HFFc6 (cell line): ENCODE measurements at regions not wholly inside any gene's neighbourhood (a gene's known extent, or its start where the extent isn't known, plus 50 kb on each side); places are given as distances from the start of the nearest gene placed in this dataset.

ENCODE experiments used
- DNase-seq: peaks from one replicate; pipeline ENCODE4 v3.0.0-alpha.2; 2018
- H3K27ac Mint-ChIP-seq: 2 replicates; pipeline ENCODE4 v1.8.0; 2020; ENCODE audit warnings: mild to moderate bottlenecking, mixed read lengths
- H3K27me3 Mint-ChIP-seq: 2 replicates; pipeline ENCODE4 v1.8.0; 2021; ENCODE audit warnings: mild to moderate bottlenecking, moderate library complexity, mixed read lengths; ENCODE audit not compliant: insufficient read depth
- H3K36me3 Mint-ChIP-seq: 2 replicates; pipeline ENCODE4 v1.8.0; 2021; ENCODE audit warnings: low read depth, mixed read lengths
- H3K4me1 Mint-ChIP-seq: 2 replicates; pipeline ENCODE4 v1.8.0; 2020; ENCODE audit warnings: low read depth, mixed read lengths
- H3K4me3 Mint-ChIP-seq: 2 replicates; pipeline ENCODE4 v1.8.0; 2020; ENCODE audit warnings: mild to moderate bottlenecking, moderate library complexity, mixed read lengths
- H3K9me3 Mint-ChIP-seq: 2 replicates; pipeline ENCODE4 v1.8.0; 2020; ENCODE audit warnings: mild to moderate bottlenecking, mixed read lengths
- CTCF ChIP-seq: fragments of 200-600 bp; sonication (generic); IDR thresholded peaks from 2 replicates; pipeline ENCODE4 v1.5.0; 2021; ENCODE audit warnings: antibody characterized with exemption, mild to moderate bottlenecking

- Mint-ChIP-seq H3K36me3 (no peaks in the 10 kb centered on the region), H3K4me1 (peaks cover 18% of the 10 kb centered on the region), H3K4me3 (no peak overlapping the region), H3K27me3 (no peaks in the 10 kb centered on the region), H3K27ac (no peak overlapping the region), H3K9me3 (no peaks in the 10 kb centered on the region)
- DNase-seq = no peak
- no peak for TF ChIP-seq CTCF
These were observed 366.8 kb upstream of the KCNMB2 start for GRCh38 chr3:178169421-178169820.

- Mint-ChIP-seq H3K4me3 (no peak overlapping the region), H3K4me1 (peaks cover 22% of the 10 kb centered on the region), H3K36me3 (no peaks in the 10 kb centered on the region), H3K27ac (peak overlapping the region; percentile 46), H3K9me3 (no peaks in the 10 kb centered on the region), H3K27me3 (no peaks in the 10 kb centered on the region)
- no peak for TF ChIP-seq CTCF
- DNase-seq = peak; percentile 52
These were observed 365.3 kb upstream of the KCNMB2 start for GRCh38 chr3:178170698-178171535.

- H3K36me3 Mint-ChIP-seq = no peaks in the 10 kb centered on the region
These were observed 364.1 kb upstream of the KCNMB2 start for GRCh38 chr3:178172121-178172520.

GRCh38 chr3:178174201-178174915 lies 361.9 kb upstream of the KCNMB2 start:
- Mint-ChIP-seq H3K4me1 (peaks cover 22% of the 10 kb centered on the region), H3K36me3 (no peaks in the 10 kb centered on the region), H3K9me3 (no peaks in the 10 kb centered on the region), H3K27ac (no peak overlapping the region), H3K27me3 (no peaks in the 10 kb centered on the region), H3K4me3 (no peak overlapping the region)
- TF ChIP-seq CTCF = no peak
- DNase-seq = no peak

More at GRCh38 chr3:178172121-178172520, 364.1 kb upstream of the KCNMB2 start:
- Mint-ChIP-seq H3K9me3 (no peaks in the 10 kb centered on the region), H3K4me1 (peaks cover 22% of the 10 kb centered on the region), H3K27ac (no peak overlapping the region), H3K4me3 (no peak overlapping the region), H3K27me3 (no peaks in the 10 kb centered on the region)
- no peak for TF ChIP-seq CTCF
- no peak for DNase-seq

GRCh38 chr3:178181088-178181487 lies 355.1 kb upstream of the KCNMB2 start:
- no peaks in the 10 kb centered on the region for H3K36me3 Mint-ChIP-seq
- no peak for DNase-seq
- H3K27me3 Mint-ChIP-seq = peaks cover 3% of the 10 kb centered on the region; the same call in 1 of the 2 replicates
- peaks cover 8% of the 10 kb centered on the region; the same call in 1 of the 2 replicates for H3K4me1 Mint-ChIP-seq
- H3K4me3 Mint-ChIP-seq = no peak overlapping the region
- no peak for TF ChIP-seq CTCF
- H3K27ac Mint-ChIP-seq = no peak overlapping the region
- H3K9me3 Mint-ChIP-seq = no peaks in the 10 kb centered on the region
